HuH-7 (cell line): ENCODE measurements at regions not wholly inside any gene's neighbourhood (a gene's known extent, or its start where the extent isn't known, plus 50 kb on each side); places are given as distances from the start of the nearest gene placed in this dataset.

Experiments
- DNase-seq: peaks from one replicate; pipeline ENCODE4 v3.0.0; 2011; ENCODE audit warnings: low spot score

GRCh38 chr18:55090564-55091188 is 131.4 kb upstream of the CCDC68 start:
- DNase-seq, result no peak

GRCh38 chr18:55089610-55090009 is 130.3 kb upstream of the CCDC68 start:
- no peak for DNase-seq

- no peak for DNase-seq
Measured at GRCh38 chr18:55088561-55088960, 129.3 kb upstream of the CCDC68 start.

- peak; percentile 10 for DNase-seq
Measured at GRCh38 chr18:55088000-55088401, 128.7 kb upstream of the CCDC68 start.

- DNase-seq, result no peak
Measured at GRCh38 chr18:55086906-55087305, 127.6 kb upstream of the CCDC68 start.

- no peak for DNase-seq
Measured at GRCh38 chr18:55085557-55086285, 126.5 kb upstream of the CCDC68 start.

- DNase-seq, result no peak
Measured at GRCh38 chr18:55084550-55084949, 125.3 kb upstream of the CCDC68 start.

- no peak for DNase-seq
Measured at GRCh38 chr18:55083461-55083860, 124.2 kb upstream of the CCDC68 start.

- DNase-seq, result no peak
Measured at GRCh38 chr18:55079481-55080355, 120.5 kb upstream of the CCDC68 start.

GRCh38 chr18:55079067-55079466 is 119.8 kb upstream of the CCDC68 start:
- DNase-seq, result no peak

GRCh38 chr18:55078303-55078932 is 119.2 kb upstream of the CCDC68 start:
- DNase-seq, result no peak

- no peak for DNase-seq
Measured at GRCh38 chr18:55076643-55077218, 117.5 kb upstream of the CCDC68 start.

- DNase-seq, result no peak
Measured at GRCh38 chr18:55073834-55074233, 114.6 kb upstream of the CCDC68 start.

- no peak for DNase-seq
Measured at GRCh38 chr18:55073116-55073515, 113.9 kb upstream of the CCDC68 start.

- no peak for DNase-seq
Measured at GRCh38 chr18:55072698-55073097, 113.4 kb upstream of the CCDC68 start.

GRCh38 chr18:55072181-55072580 is 112.9 kb upstream of the CCDC68 start:
- DNase-seq, result no peak

GRCh38 chr18:55069497-55069896 is 110.2 kb upstream of the CCDC68 start:
- DNase-seq, result no peak

- no peak for DNase-seq
Measured at GRCh38 chr18:55064760-55065159, 105.5 kb upstream of the CCDC68 start.

GRCh38 chr18:55064073-55064472 is 104.8 kb upstream of the CCDC68 start:
- DNase-seq, result no peak

GRCh38 chr18:55054021-55054990 is 95.0 kb upstream of the CCDC68 start:
- no peak for DNase-seq

- DNase-seq, result no peak
Measured at GRCh38 chr18:55048892-55049291, 89.6 kb upstream of the CCDC68 start.
